HEK293 (cell line): ENCODE measurements at regions not wholly inside any gene's neighbourhood (a gene's known extent, or its start where the extent isn't known, plus 50 kb on each side); places are given as distances from the start of the nearest gene placed in this dataset.

Source experiments
- CTCF ChIA-PET: fragments of 350-600 bp; formaldehyde crosslinking; extraction: SDS; loops from one replicate; lab custom pipeline; 2021; ENCODE audit warnings: antibody characterized with exemption; lab: Yijun Ruan, JAX
- POLR2A ChIA-PET: fragments of 300-600 bp; formaldehyde crosslinking; extraction: SDS; loops from one replicate; lab custom pipeline; 2020; ENCODE audit warnings: antibody characterized with exemption, inconsistent platforms; lab: Yijun Ruan, JAX
- H3K27ac ChIP-seq: fragments of 200-500 bp; sonication (Bioruptor generic); 2 replicates; pipeline ENCODE4 v1.5.1; 2014; ENCODE audit warnings: low read depth, low read length, control low read depth, inconsistent platforms; ENCODE audit errors: extremely low read depth
- H3K36me3 ChIP-seq, 2 experiments: fragments of 200-500 bp in 1 of 2; sonication (Bioruptor generic) in 1 of 2; 1 replicate in 1 of 2; 2 replicates in 1 of 2; pipeline ENCODE4 v1.5.1; 2014 to 2017; ENCODE audit warnings: inconsistent platforms in 2 of 2, low read length in 2 of 2; ENCODE audit not compliant: control insufficient read depth in 2 of 2, insufficient read depth in 1 of 2
- H3K4me1 ChIP-seq: fragments of 200-500 bp; sonication (Bioruptor generic); 2 replicates; pipeline ENCODE4 v1.5.1; 2014; ENCODE audit warnings: mild to moderate bottlenecking, low read length, inconsistent platforms; ENCODE audit not compliant: control insufficient read depth, insufficient read depth
- H3K4me3 ChIP-seq: 2 replicates; pipeline ENCODE4 v1.5.1; 2011; ENCODE audit warnings: low read depth, mild to moderate bottlenecking, control low read depth, low read length, moderate library complexity
- H3K9me3 ChIP-seq: fragments of 200-500 bp; sonication (Bioruptor generic); 2 replicates; pipeline ENCODE4 v1.5.1; 2014; ENCODE audit warnings: low read depth, low read length, inconsistent platforms; ENCODE audit not compliant: control insufficient read depth, insufficient read depth
- FEZF1 ChIP-seq: fragments of 450-650 bp; formaldehyde crosslinking; IDR thresholded peaks from 2 replicates; pipeline ENCODE4 v1.5.1; 2016; ENCODE audit warnings: missing biosample characterization, missing genetic modification characterization
- GFI1B ChIP-seq: fragments of 450-650 bp; formaldehyde crosslinking; IDR thresholded peaks from 2 replicates; pipeline ENCODE4 v1.5.1; 2016; ENCODE audit warnings: missing biosample characterization, missing genetic modification characterization
- KLF16 ChIP-seq: fragments of 450-650 bp; formaldehyde crosslinking; IDR thresholded peaks from 2 replicates; pipeline ENCODE4 v1.5.1; 2017; ENCODE audit warnings: missing biosample characterization, missing genetic modification characterization
- KLF7 ChIP-seq: fragments of 450-650 bp; formaldehyde crosslinking; IDR thresholded peaks from 2 replicates; pipeline ENCODE4 v1.5.1; 2016; ENCODE audit warnings: missing biosample characterization, missing genetic modification characterization, borderline replicate concordance
- PRDM1 ChIP-seq: fragments of 450-650 bp; formaldehyde crosslinking; IDR thresholded peaks from 2 replicates; pipeline ENCODE4; 2016; ENCODE audit warnings: missing biosample characterization, missing genetic modification characterization
- RBAK ChIP-seq: fragments of 450-650 bp; formaldehyde crosslinking; IDR thresholded peaks from 2 replicates; pipeline ENCODE4 v1.5.1; 2016; ENCODE audit warnings: missing biosample characterization, missing genetic modification characterization
- ZFP3 ChIP-seq: fragments of 450-650 bp; formaldehyde crosslinking; IDR thresholded peaks from 2 replicates; pipeline ENCODE4 v1.5.1; 2016; ENCODE audit warnings: low read depth, missing biosample characterization, missing genetic modification characterization
- ZNF138 ChIP-seq: fragments of 450-650 bp; formaldehyde crosslinking; IDR thresholded peaks from 2 replicates; pipeline ENCODE4 v1.5.1; 2016; ENCODE audit warnings: missing biosample characterization, missing genetic modification characterization, borderline replicate concordance
- ZNF174 ChIP-seq: fragments of 450-650 bp; formaldehyde crosslinking; IDR thresholded peaks from 2 replicates; pipeline ENCODE4 v1.5.0; 2017; ENCODE audit warnings: missing biosample characterization, mild to moderate bottlenecking, missing genetic modification characterization
- ZNF184 ChIP-seq: fragments of 450-650 bp; IDR thresholded peaks from 2 replicates; pipeline ENCODE4 v1.5.1; 2018; ENCODE audit warnings: missing biosample characterization, mild to moderate bottlenecking, missing genetic modification characterization
- ZNF19 ChIP-seq: fragments of 450-650 bp; formaldehyde crosslinking; IDR thresholded peaks from 2 replicates; pipeline ENCODE4; 2016; ENCODE audit warnings: missing biosample characterization, missing genetic modification characterization, low read depth
- ZNF341 ChIP-seq: fragments of 450-650 bp; formaldehyde crosslinking; IDR thresholded peaks from 2 replicates; pipeline ENCODE4; 2016; ENCODE audit warnings: low read depth, missing biosample characterization, missing genetic modification characterization
- ZNF423 ChIP-seq: fragments of 450-650 bp; formaldehyde crosslinking; IDR thresholded peaks from 2 replicates; pipeline ENCODE4 v1.5.1; 2016; ENCODE audit warnings: missing biosample characterization, missing genetic modification characterization
- ZNF514 ChIP-seq: fragments of 450-650 bp; formaldehyde crosslinking; IDR thresholded peaks from 2 replicates; pipeline ENCODE4 v1.5.1; 2016; ENCODE audit warnings: missing biosample characterization, missing genetic modification characterization
- ZNF624 ChIP-seq: fragments of 450-650 bp; formaldehyde crosslinking; IDR thresholded peaks from 2 replicates; pipeline ENCODE4 v1.5.1; 2017; ENCODE audit warnings: missing biosample characterization, missing genetic modification characterization
- ZNF670 ChIP-seq: fragments of 450-650 bp; formaldehyde crosslinking; IDR thresholded peaks from 2 replicates; pipeline ENCODE4 v1.5.1; 2016; ENCODE audit warnings: missing biosample characterization, missing genetic modification characterization, low read depth
- TF ChIP-seq, protein P1 (sequence below): fragments of 450-650 bp; formaldehyde crosslinking; conservative IDR thresholded peaks from 2 replicates; pipeline ENCODE4 v1.5.1; 2016; ENCODE audit warnings: low read depth, missing biosample characterization, missing genetic modification characterization
- TF ChIP-seq, protein P2 (sequence below): sonication (generic); formaldehyde crosslinking; IDR thresholded peaks from 2 replicates; pipeline ENCODE4 v1.8.1; 2022; ENCODE audit warnings: mild to moderate bottlenecking, moderate library complexity, missing genetic modification reagents
- TF ChIP-seq, protein P3 (sequence below): IDR thresholded peaks from 2 replicates; pipeline ENCODE4 v1.6.1; 2011; ENCODE audit warnings: mild to moderate bottlenecking, low read depth, low read length, borderline replicate concordance
- TF ChIP-seq, protein P4 (sequence below): fragments of 450-650 bp; formaldehyde crosslinking; IDR thresholded peaks from 2 replicates; pipeline ENCODE4 v1.5.1; 2016; ENCODE audit warnings: missing biosample characterization, missing genetic modification characterization, low read depth

DNA sequence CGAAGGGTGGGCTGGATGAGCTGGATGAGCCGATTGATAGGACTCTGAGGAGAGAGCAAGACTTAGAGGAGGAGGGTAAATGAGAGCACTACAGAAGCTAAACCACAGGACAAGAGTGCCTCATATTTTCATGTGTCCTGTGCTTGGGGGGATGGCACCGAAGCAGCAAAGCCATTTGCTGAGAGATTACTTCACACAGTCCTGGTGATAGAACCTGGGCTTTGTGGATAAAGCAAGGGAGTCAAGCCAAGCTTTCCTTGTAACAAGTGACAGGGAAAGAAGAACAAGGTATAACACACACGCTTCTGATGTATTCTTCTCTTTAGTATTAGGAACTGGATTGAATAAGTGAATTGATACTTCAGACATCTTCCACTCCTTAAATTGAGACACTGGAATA is 253.7 kb downstream of the ANKRD7 start:
- no peak overlapping the region for H3K4me3 ChIP-seq
- no peak overlapping the region for H3K27ac ChIP-seq
- no peaks in the 10 kb centered on the region for H3K4me1 ChIP-seq
- H3K36me3 ChIP-seq: no peaks in the 10 kb centered on the region
- H3K9me3 ChIP-seq: no peaks in the 10 kb centered on the region
- TF ChIP-seq, protein P1, sequence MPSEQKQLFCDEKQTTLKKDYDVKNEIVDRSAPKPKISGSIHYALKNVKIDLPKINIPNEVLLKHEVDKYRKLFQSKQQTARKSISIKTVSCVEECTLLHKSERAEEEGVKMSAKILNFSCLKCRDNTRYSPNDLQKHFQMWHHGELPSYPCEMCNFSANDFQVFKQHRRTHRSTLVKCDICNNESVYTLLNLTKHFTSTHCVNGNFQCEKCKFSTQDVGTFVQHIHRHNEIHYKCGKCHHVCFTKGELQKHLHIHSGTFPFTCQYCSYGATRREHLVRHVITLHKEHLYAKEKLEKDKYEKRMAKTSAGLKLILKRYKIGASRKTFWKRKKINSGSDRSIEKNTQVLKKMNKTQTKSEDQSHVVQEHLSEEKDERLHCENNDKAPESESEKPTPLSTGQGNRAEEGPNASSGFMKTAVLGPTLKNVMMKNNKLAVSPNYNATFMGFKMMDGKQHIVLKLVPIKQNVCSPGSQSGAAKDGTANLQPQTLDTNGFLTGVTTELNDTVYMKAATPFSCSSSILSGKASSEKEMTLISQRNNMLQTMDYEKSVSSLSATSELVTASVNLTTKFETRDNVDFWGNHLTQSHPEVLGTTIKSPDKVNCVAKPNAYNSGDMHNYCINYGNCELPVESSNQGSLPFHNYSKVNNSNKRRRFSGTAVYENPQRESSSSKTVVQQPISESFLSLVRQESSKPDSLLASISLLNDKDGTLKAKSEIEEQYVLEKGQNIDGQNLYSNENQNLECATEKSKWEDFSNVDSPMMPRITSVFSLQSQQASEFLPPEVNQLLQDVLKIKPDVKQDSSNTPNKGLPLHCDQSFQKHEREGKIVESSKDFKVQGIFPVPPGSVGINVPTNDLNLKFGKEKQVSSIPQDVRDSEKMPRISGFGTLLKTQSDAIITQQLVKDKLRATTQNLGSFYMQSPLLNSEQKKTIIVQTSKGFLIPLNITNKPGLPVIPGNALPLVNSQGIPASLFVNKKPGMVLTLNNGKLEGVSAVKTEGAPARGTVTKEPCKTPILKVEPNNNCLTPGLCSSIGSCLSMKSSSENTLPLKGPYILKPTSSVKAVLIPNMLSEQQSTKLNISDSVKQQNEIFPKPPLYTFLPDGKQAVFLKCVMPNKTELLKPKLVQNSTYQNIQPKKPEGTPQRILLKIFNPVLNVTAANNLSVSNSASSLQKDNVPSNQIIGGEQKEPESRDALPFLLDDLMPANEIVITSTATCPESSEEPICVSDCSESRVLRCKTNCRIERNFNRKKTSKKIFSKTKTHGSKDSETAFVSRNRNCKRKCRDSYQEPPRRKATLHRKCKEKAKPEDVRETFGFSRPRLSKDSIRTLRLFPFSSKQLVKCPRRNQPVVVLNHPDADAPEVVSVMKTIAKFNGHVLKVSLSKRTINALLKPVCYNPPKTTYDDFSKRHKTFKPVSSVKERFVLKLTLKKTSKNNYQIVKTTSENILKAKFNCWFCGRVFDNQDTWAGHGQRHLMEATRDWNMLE (tag by site-specific recombination): no peak
- TF ChIP-seq PRDM1 (tag by site-specific recombination): no peak
- TF ChIP-seq FEZF1 (tag by site-specific recombination): no peak
- TF ChIP-seq, protein P2, sequence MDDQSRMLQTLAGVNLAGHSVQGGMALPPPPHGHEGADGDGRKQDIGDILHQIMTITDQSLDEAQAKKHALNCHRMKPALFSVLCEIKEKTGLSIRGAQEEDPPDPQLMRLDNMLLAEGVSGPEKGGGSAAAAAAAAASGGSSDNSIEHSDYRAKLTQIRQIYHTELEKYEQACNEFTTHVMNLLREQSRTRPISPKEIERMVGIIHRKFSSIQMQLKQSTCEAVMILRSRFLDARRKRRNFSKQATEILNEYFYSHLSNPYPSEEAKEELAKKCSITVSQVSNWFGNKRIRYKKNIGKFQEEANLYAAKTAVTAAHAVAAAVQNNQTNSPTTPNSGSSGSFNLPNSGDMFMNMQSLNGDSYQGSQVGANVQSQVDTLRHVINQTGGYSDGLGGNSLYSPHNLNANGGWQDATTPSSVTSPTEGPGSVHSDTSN (CRISPR knock-in tag): no peak
- CTCF ChIA-PET: no interaction called here
- POLR2A ChIA-PET: no interaction called here

DNA sequence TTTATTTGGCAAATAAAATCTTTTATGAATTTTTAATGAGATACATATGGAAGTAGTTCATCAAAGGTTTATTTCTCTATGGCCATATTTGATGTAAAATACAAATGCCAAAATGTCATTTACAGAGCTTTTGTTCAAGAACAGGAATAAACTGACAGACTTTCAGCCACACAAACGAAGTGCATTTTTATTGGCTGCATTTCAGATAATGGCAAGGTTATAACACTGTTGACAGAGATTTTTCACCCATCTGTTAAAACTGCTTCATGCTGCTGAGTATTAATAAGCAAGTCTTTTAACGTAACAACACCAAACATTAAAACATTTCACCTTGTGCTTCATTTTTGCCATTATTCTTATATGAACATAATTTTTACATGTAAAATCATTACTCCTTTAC is 254.4 kb downstream of the ANKRD7 start:
- Histone ChIP-seq H3K4me1 (no peaks in the 10 kb centered on the region), H3K27ac (no peak overlapping the region), H3K9me3 (no peaks in the 10 kb centered on the region), H3K4me3 (no peak overlapping the region), H3K36me3 (no peaks in the 10 kb centered on the region)
- ChIA-PET CTCF (no interaction called here), POLR2A (no interaction called here)
- TF ChIP-seq, protein P3, sequence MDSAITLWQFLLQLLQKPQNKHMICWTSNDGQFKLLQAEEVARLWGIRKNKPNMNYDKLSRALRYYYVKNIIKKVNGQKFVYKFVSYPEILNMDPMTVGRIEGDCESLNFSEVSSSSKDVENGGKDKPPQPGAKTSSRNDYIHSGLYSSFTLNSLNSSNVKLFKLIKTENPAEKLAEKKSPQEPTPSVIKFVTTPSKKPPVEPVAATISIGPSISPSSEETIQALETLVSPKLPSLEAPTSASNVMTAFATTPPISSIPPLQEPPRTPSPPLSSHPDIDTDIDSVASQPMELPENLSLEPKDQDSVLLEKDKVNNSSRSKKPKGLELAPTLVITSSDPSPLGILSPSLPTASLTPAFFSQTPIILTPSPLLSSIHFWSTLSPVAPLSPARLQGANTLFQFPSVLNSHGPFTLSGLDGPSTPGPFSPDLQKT: no peak
- no peak for TF ChIP-seq KLF16 (tag by site-specific recombination)
- TF ChIP-seq ZNF19 (tag by site-specific recombination): no peak
- no peak for TF ChIP-seq GFI1B (tag by site-specific recombination)
- TF ChIP-seq RBAK: no peak
- no peak for TF ChIP-seq ZNF423 (tag by site-specific recombination)
- no peak for TF ChIP-seq FEZF1 (tag by site-specific recombination)
- no peak for TF ChIP-seq KLF7 (tag by site-specific recombination)
- TF ChIP-seq, protein P4, sequence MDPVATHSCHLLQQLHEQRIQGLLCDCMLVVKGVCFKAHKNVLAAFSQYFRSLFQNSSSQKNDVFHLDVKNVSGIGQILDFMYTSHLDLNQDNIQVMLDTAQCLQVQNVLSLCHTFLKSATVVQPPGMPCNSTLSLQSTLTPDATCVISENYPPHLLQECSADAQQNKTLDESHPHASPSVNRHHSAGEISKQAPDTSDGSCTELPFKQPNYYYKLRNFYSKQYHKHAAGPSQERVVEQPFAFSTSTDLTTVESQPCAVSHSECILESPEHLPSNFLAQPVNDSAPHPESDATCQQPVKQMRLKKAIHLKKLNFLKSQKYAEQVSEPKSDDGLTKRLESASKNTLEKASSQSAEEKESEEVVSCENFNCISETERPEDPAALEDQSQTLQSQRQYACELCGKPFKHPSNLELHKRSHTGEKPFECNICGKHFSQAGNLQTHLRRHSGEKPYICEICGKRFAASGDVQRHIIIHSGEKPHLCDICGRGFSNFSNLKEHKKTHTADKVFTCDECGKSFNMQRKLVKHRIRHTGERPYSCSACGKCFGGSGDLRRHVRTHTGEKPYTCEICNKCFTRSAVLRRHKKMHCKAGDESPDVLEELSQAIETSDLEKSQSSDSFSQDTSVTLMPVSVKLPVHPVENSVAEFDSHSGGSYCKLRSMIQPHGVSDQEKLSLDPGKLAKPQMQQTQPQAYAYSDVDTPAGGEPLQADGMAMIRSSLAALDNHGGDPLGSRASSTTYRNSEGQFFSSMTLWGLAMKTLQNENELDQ (tag by site-specific recombination): no peak
- TF ChIP-seq ZNF138 (tag by site-specific recombination): no peak
- no peak for TF ChIP-seq ZFP3 (tag by site-specific recombination)
- TF ChIP-seq ZNF624 (tag by site-specific recombination): no peak
- no peak for TF ChIP-seq ZNF341
- TF ChIP-seq ZNF174 (tag by site-specific recombination): no peak
- TF ChIP-seq ZNF514 (tag by site-specific recombination): no peak
- no peak for TF ChIP-seq ZNF184 (tag by site-specific recombination)
- TF ChIP-seq ZNF670 (tag by site-specific recombination): no peak
